Coronary artery (tissue), 2 donors: ENCODE measurements at regions not wholly inside any gene's neighbourhood (a gene's known extent, or its start where the extent isn't known, plus 50 kb on each side); places are given as distances from the start of the nearest gene placed in this dataset.

Source experiments
- DNase-seq: peaks from one replicate; pipeline ENCODE4 v3.0.0-alpha.2; 2017; ENCODE audit warnings: low spot score
- H3K27ac ChIP-seq, 2 donors: fragments of 200-600 bp; sonication (generic); one replicate each; pipeline ENCODE4 v1.5.1; 2016 to 2019
- H3K4me3 ChIP-seq: fragments of 200-600 bp; sonication (generic); 2 replicates; pipeline ENCODE4 v1.5.1; 2016; ENCODE audit warnings: mild to moderate bottlenecking, moderate library complexity
- TF ChIP-seq, protein P1 (sequence below): fragments of 200-600 bp; sonication (generic); IDR thresholded peaks from one replicate; pipeline ENCODE4 v1.5.1; 2019; ENCODE audit warnings: antibody characterized with exemption

DNA sequence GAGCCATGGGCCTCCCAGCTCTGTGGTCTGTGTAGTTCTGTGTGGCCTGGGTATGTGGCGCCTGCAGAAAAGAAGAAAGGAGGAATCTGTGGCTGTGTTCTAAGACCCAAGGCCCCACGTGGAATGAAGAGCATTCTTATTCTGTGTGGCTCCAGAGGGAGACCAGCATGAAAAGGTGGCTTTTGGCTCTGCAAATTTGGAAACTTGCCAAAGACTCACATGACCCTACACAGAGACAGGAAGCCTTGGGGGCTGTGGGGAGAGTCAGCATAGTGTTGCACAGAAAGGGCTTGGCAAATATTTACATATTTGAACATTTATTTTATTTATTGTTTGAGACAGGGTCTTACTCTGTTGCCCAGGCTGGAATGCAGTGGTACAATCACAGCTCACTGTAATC, 193.3 kb downstream of the TMEM38B start:
- TF ChIP-seq, protein P1, sequence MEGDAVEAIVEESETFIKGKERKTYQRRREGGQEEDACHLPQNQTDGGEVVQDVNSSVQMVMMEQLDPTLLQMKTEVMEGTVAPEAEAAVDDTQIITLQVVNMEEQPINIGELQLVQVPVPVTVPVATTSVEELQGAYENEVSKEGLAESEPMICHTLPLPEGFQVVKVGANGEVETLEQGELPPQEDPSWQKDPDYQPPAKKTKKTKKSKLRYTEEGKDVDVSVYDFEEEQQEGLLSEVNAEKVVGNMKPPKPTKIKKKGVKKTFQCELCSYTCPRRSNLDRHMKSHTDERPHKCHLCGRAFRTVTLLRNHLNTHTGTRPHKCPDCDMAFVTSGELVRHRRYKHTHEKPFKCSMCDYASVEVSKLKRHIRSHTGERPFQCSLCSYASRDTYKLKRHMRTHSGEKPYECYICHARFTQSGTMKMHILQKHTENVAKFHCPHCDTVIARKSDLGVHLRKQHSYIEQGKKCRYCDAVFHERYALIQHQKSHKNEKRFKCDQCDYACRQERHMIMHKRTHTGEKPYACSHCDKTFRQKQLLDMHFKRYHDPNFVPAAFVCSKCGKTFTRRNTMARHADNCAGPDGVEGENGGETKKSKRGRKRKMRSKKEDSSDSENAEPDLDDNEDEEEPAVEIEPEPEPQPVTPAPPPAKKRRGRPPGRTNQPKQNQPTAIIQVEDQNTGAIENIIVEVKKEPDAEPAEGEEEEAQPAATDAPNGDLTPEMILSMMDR = no peak
- no peak overlapping the region for H3K27ac ChIP-seq
- H3K4me3 ChIP-seq = no peak overlapping the region
- DNase-seq = no peak

DNA sequence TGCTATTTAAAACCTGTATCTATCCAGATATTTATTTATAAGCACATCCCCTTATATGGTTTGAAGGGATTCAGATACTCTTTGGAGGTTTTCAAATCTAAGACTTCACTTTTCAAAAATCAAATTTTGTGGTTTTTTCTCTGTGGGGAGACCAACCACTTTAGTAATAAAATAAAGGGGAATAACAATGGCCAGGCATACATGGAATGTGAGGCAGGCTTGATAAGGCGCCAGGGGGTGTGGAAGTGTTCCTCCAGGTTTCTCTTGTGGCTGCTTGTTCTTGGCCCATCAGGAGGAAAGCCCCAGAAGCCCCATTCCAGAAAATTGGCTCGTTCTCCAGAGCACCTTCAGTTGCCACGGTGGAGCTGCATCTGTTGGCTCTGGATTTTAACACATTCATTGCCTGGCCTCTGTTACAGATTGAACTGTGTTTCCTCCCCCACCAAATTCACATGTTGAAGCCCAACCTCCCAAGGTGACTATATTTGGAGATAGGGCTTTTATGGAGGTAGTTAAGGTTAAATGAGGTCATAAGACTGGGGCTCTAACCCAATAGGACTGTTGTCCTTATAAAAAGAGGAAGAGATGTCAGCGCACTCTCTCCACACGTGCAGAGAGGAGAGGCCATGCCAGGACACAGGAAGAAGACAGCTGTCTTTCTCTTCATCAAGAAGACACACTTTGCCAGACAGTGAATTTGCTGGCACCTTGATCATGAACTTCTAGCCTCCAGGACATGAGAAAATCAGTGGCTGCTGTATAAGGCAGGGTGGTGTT, 195.9 kb downstream of the TMEM38B start:
- TF ChIP-seq, protein P1 = no peak
- no peak for DNase-seq
- Histone ChIP-seq H3K27ac (no peak overlapping the region), H3K4me3 (no peak overlapping the region)

- TF ChIP-seq, protein P1 = no peak
- Histone ChIP-seq H3K27ac (no peak overlapping the region), H3K4me3 (no peak overlapping the region)
- no peak for DNase-seq
These were observed 205.8 kb downstream of the TMEM38B start for GRCh38 chr9:105900123-105900522.

GRCh38 chr9:105901514-105902109, 207.3 kb downstream of the TMEM38B start:
- H3K4me3 ChIP-seq = no peak overlapping the region
- TF ChIP-seq, protein P1 = no peak
- H3K27ac ChIP-seq = no peak overlapping the region
- no peak for DNase-seq

DNA sequence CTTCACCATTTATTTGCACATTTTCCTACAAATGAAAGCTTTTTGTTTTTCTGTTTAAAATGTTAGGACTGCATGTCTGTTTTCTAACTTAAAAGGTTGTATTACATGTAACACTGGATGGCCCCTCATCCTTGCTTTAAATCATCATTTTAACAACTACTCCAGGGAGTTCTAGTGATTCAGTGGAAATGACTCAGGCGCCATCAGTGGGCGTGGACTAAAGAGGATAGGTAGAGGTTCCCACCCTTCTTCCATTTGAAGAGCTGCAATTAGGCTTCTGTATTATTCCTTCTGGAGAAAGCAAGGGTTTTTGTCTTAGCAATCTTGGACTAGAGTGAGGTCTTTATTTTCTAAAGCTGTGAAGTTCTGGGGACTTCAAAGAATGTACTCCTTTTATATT, 213.7 kb downstream of the TMEM38B start:
- no peak overlapping the region for H3K4me3 ChIP-seq
- DNase-seq = no peak
- TF ChIP-seq, protein P1 = no peak
- H3K27ac ChIP-seq = no peak overlapping the region

GRCh38 chr9:105911104-105911911, 217.0 kb downstream of the TMEM38B start:
- H3K27ac ChIP-seq = no peak overlapping the region

More at GRCh38 chr9:105911104-105911911, 217.0 kb downstream of the TMEM38B start:
- no peak for DNase-seq
- no peak overlapping the region for H3K4me3 ChIP-seq
- TF ChIP-seq, protein P1 = no peak
